HepG2 (cell line): ENCODE measurements at regions not wholly inside any gene's neighbourhood (a gene's known extent, or its start where the extent isn't known, plus 50 kb on each side); places are given as distances from the start of the nearest gene placed in this dataset.

Experiments
- ATF6 ChIP-seq: sonication (generic); formaldehyde crosslinking; conservative IDR thresholded peaks from 2 replicates; pipeline ENCODE4 v1.4.0; 2020; ENCODE audit warnings: missing genetic modification reagents
- CBX2 ChIP-seq, 2 experiments: fragments of 200-600 bp in 1 of 2; sonication (generic); formaldehyde crosslinking in 1 of 2; IDR thresholded peaks; 2 replicates each; pipeline versions ENCODE4 v1.7.0 to v1.8.1; 2018 to 2022; ENCODE audit warnings: low read depth in 2 of 2, low read length in 1 of 2, mild to moderate bottlenecking in 1 of 2, missing genetic modification reagents in 1 of 2
- KDM2A ChIP-seq: sonication (generic); formaldehyde crosslinking; IDR thresholded peaks from 2 replicates; pipeline ENCODE4 v1.4.0; 2020; ENCODE audit warnings: low read depth, missing genetic modification reagents, borderline replicate concordance
- MNT ChIP-seq: fragments of 450-650 bp; IDR thresholded peaks from 2 replicates; pipeline ENCODE4 v1.6.1; 2016
- MTF2 ChIP-seq: sonication (generic); formaldehyde crosslinking; IDR thresholded peaks from 2 replicates; pipeline ENCODE4 v1.5.0; 2020; ENCODE audit warnings: missing genetic modification reagents, borderline replicate concordance
- PAX8 ChIP-seq: sonication (generic); formaldehyde crosslinking; IDR thresholded peaks from 2 replicates; pipeline ENCODE4 v1.8.0; 2022; ENCODE audit warnings: mild to moderate bottlenecking, missing genetic modification reagents, borderline replicate concordance
- PHF21A ChIP-seq: sonication (generic); formaldehyde crosslinking; IDR thresholded peaks from 2 replicates; pipeline ENCODE4 v1.5.0; 2020; ENCODE audit warnings: mild to moderate bottlenecking, missing genetic modification reagents
- SALL1 ChIP-seq: sonication (generic); formaldehyde crosslinking; IDR thresholded peaks from 2 replicates; pipeline ENCODE4 v1.8.0; 2022; ENCODE audit warnings: mild to moderate bottlenecking, missing genetic modification reagents
- SETDB1 ChIP-seq: sonication (generic); formaldehyde crosslinking; IDR thresholded peaks from 2 replicates; pipeline ENCODE4 v1.5.1; 2020; ENCODE audit warnings: missing genetic modification reagents, mild to moderate bottlenecking, borderline replicate concordance
- SNAPC5 ChIP-seq: sonication (generic); formaldehyde crosslinking; IDR thresholded peaks from 2 replicates; pipeline ENCODE4 v1.8.1; 2023; ENCODE audit warnings: mild to moderate bottlenecking, missing genetic modification reagents, borderline replicate concordance
- TCF7L2 ChIP-seq: IDR thresholded peaks from 2 replicates; pipeline ENCODE4 v1.6.1; 2011; ENCODE audit warnings: mild to moderate bottlenecking, low read depth, low read length, moderate library complexity
- TGIF2 ChIP-seq: IDR thresholded peaks from 2 replicates; pipeline ENCODE4 v1.6.1; 2016; ENCODE audit warnings: control low read depth, missing compliant biosample characterization
- UBTF ChIP-seq: sonication (generic); formaldehyde crosslinking; IDR thresholded peaks from 2 replicates; pipeline ENCODE4 v1.4.0; 2020; ENCODE audit warnings: mild to moderate bottlenecking, missing genetic modification reagents
- ZBTB20 ChIP-seq: sonication (generic); formaldehyde crosslinking; IDR thresholded peaks from 2 replicates; pipeline ENCODE4 v1.8.1; 2023; ENCODE audit warnings: missing genetic modification reagents, low read depth, mild to moderate bottlenecking, borderline replicate concordance
- ZNF20 ChIP-seq: sonication (generic); formaldehyde crosslinking; IDR thresholded peaks from 2 replicates; pipeline ENCODE4 v1.4.0; 2020; ENCODE audit warnings: mild to moderate bottlenecking, moderate library complexity, missing genetic modification reagents
- ZNF207 ChIP-seq: fragments of 450-650 bp; IDR thresholded peaks from 2 replicates; pipeline ENCODE4 v1.6.1; 2016; ENCODE audit warnings: antibody characterized with exemption, borderline replicate concordance
- ZNF337 ChIP-seq: sonication (generic); formaldehyde crosslinking; IDR thresholded peaks from 2 replicates; pipeline ENCODE4 v1.5.1; 2020; ENCODE audit warnings: missing genetic modification reagents, low read depth, mild to moderate bottlenecking, borderline replicate concordance
- ZNF34 ChIP-seq: sonication (generic); formaldehyde crosslinking; IDR thresholded peaks from 2 replicates; pipeline ENCODE4 v1.4.0; 2020; ENCODE audit warnings: mild to moderate bottlenecking, missing genetic modification reagents, borderline replicate concordance
- ZNF580 ChIP-seq: IDR thresholded peaks from 2 replicates; pipeline ENCODE4 v1.6.1; 2016; ENCODE audit warnings: low read depth, borderline replicate concordance
- ZNF589 ChIP-seq: sonication (generic); formaldehyde crosslinking; conservative IDR thresholded peaks from 2 replicates; pipeline ENCODE4 v1.8.0; 2022; ENCODE audit warnings: mild to moderate bottlenecking, moderate library complexity, missing genetic modification reagents
- ZNF747 ChIP-seq: sonication (generic); formaldehyde crosslinking; IDR thresholded peaks from 2 replicates; pipeline ENCODE4 v1.8.1; 2023; ENCODE audit warnings: missing genetic modification reagents, mild to moderate bottlenecking, borderline replicate concordance

GRCh38 chr13:106917673-106918556 lies 350.0 kb upstream of the ARGLU1 start (continued):
- no peak for TF ChIP-seq PAX8
- TF ChIP-seq ZNF589 = no peak
- no peak for TF ChIP-seq ZNF207
- TF ChIP-seq ZNF337 (CRISPR knock-in tag) = no peak
- no peak for TF ChIP-seq PHF21A (CRISPR knock-in tag)
- no peak for TF ChIP-seq CBX2 (IDR thresholded peaks at IDR 0.05; ENCODE audit: low read depth, low read length)
- TF ChIP-seq CBX2 (CRISPR knock-in tag; IDR thresholded peaks at IDR 0.05; ENCODE audit: low read depth) = no peak
- TF ChIP-seq ZNF34 (CRISPR knock-in tag) = no peak
- TF ChIP-seq TGIF2 = no peak
- TF ChIP-seq ZNF580 (CRISPR knock-in tag) = 0 out of 2 replicates have a peak, but pooled peaks have one; percentile 26
- no peak for TF ChIP-seq ZBTB20 (CRISPR knock-in tag)
- TF ChIP-seq SETDB1 (CRISPR knock-in tag) = no peak
- TF ChIP-seq MNT = no peak
- TF ChIP-seq ZNF20 = no peak
- TF ChIP-seq TCF7L2 = no peak
- TF ChIP-seq SALL1 (CRISPR knock-in tag) = peak; percentile 30; the same call in 1 of the 2 replicates
- no peak for TF ChIP-seq ATF6
- TF ChIP-seq MTF2 (CRISPR knock-in tag) = no peak; the same call in 1 of the 2 replicates
- TF ChIP-seq ZNF747 (CRISPR knock-in tag) = no peak
- TF ChIP-seq UBTF (CRISPR knock-in tag) = no peak
- no peak for TF ChIP-seq SNAPC5 (CRISPR knock-in tag)
- peak; percentile 84 for TF ChIP-seq KDM2A
